NCI-H1694 (cell line): ENCODE measurements at regions not wholly inside any gene's neighbourhood (a gene's known extent, or its start where the extent isn't known, plus 50 kb on each side); places are given as distances from the start of the nearest gene placed in this dataset.

Source experiments
- DNase-seq: peaks from one replicate; lab custom pipeline; 2025; lab: John Stamatoyannopoulos, UW

DNA sequence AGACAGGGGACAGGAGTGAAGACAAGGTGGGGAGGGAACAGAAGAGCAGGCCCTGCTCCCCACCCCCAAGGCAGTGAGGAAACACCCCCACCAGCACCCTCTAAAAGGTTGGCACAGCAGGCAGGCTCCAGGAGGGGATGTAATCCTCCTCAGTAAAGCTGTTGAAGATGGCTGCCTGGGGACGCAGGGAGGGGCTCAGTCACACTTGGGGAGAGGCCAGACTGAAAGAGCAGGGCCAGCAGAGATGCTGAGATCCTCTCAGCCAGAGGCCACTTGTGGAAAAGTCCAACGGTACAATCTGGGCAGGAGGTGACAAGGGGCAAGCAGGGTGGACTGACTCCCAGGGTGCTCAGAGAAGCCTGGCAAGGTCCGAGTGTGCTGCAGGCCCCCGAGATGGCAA lies 154.8 kb upstream of the ID2 start:
- DNase-seq: no peak

DNA sequence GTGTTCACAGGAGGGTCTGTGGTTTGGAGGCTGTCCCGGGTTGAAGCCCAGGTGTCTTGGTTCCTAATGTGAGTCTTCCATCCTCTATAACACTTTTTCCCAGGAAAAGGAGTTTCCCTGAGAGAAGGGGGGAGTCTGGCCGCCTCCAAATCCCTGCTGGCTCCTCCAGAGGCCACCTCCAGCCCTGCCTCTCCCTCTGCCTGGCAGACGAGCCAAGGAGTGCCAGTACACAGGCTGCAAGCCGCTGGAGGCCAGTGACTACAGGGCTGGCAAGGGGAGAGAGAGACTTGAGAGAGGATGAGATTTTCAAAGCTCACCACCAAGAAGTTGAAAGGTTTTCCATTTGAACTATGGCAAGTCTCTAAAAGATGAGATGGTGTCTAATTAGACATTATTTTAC lies 154.2 kb upstream of the ID2 start:
- DNase-seq: no peak

DNA sequence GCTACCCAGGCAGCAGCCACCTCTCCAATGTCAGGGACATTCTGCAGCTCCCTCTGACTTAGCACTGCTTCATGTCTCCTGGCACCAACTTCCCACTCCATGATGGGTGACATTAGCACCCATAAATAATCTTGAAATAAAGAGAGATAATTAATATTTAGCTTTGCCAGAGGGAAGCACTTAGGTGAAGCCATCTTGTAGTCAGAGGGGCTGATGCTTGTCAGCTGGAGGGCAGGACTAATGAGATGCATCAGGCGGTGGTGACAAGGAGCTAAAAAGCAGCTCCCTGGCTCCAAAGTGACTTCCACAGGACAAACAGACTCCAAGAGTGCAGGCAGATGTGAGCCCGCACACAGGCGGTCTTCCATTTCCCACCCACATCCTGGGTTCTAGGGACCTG lies 153.0 kb upstream of the ID2 start:
- DNase-seq: no peak

DNA sequence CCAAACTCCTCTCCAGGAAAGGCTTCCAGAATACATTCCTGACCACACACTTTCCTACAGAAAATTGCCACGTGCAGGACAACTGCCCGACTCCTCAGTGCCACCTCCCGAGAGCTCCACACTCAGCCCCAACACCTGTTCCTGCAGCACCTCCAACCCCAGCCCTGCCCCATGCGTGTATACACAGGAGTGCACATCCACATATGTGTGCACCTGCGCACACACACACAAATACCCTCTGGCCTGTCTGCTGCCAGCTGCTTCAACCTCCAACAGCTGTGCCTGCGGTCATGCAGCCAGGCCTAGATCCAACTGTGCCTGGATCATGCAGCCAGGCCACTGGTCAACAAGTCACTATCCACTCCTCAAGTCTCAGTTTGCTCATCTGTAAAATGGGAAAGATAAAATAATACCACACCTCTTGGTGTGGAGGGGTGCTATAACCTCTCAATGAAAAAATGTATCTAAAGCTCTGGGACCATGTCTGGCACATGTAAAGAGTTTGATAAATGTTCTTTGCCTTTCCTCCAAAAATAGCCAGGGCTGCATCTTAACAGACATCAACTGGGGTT lies 152.1 kb upstream of the ID2 start:
- no peak for DNase-seq

DNA sequence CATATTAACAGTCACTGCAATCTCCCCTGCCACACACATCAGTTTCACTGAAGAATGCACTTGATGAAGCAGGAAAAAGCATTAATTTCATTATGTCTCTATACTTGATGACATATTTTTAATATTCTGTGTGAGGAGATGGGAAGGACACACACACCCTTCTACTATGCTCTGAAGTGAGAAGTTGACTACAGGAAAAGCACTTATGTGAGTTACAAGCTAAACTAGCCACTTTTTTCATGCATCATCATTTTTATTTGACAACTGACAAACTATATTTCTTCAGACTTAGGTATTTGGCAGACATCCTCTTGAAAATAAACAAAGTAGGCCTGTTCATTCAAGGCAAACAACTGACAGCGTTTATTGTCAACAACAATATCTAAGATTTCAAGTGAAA lies 150.4 kb upstream of the ID2 start:
- no peak for DNase-seq

DNA sequence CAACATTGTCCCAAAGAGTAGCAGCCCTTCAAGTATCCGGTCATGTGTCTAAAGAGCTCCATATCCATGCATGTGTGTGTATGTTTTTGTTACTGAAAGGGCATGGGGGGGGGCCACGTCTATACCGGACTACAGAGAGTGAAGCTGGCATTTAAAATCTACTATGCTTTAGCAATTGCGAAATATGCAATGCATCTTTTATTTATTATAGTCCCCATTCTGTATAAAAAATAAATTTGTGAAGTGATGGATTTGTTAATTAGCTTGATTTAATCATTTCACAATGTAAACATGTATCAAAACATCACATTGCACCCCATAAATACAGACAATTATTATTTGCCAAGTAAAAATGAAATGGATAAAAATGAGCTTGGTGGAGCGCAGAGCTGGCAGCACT lies 149.4 kb upstream of the ID2 start:
- DNase-seq: no peak

DNA sequence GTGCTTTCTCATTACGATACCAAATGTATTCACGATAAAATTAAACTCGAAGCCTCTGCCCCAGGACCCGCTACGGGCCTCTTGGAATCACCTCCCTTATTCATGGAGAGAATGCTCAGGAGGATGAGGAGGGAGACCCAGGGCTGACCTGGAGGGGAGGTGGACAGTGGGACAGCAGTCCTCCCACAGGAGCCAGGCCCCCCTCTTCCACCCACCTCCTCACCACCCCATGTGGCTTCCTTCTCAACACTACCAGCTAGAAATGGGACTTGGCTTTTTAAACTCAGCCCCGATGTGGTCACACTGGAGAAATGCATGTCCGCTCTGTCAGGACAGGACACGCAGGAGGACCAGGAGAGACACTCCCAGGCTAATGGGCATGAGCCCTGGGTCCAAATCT lies 147.9 kb upstream of the ID2 start:
- DNase-seq: no peak

DNA sequence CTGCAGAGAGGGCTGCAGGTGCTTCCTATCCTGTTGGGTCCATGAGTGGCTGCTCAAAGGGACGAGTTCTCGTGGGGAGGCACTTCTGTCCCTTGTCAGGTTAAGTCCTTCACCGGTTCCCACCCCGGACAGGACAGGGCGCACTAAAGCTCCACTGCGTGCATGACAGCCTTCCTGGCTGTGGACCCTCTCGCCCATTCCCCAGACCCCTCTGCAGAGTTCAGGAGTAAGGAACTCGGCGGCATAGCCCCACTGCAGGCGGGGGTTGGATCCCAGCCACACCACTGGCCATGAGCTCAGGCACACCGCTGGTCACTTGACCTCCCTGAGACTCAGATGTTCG lies 147.5 kb upstream of the ID2 start:
- DNase-seq: no peak

DNA sequence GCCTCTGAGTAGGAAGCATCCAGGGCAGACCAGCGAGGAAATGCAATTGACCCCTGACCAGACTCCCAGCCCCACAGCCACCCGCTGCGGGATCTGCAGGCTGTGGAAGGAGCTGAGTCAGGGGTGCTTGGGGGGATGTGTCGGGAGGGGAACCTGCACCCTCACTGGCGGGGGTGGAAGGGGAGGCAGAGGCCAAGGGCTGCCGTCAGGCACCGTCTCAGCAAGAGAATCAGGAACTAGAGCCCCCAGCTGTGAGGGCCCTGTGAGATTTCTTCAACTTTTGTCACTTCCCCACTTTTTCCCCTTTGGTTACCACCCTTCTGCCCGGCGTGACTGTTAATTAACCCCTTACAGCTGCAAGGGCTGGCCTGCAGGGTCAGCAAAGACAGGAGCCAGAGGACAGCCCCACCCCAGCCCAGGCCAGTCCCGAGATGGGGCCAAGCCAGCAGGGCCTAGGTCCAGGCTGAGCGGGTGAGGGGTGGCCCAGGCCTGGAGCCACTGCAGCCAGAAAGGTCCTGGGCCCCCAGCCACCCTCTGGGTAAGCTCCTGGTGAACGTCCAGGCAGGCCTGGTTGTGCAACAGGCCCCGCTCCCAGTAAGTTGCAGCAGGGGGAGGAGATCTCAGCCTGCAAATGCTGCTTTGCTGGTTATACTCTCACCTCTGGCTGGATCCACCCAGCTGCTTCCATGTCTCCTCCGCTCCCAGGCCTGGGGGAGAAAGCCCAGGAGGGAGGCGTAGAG lies 147.0 kb upstream of the ID2 start:
- no peak for DNase-seq

DNA sequence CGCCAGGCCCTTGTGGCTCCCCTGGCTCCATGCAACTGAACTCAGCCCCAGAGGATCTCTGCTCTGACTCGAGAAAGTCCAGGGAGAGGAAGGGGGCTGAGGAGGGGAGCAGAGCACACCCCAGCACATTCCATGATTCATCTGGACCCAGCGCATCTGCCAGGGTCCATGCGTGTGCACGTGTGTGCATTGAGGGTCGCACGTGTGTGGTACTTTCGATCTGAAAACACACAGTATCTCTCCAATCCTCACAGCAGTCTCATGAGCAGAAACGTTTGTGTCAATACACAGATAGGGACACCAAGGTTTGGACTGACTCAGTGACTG lies 146.4 kb upstream of the ID2 start:
- no peak for DNase-seq

DNA sequence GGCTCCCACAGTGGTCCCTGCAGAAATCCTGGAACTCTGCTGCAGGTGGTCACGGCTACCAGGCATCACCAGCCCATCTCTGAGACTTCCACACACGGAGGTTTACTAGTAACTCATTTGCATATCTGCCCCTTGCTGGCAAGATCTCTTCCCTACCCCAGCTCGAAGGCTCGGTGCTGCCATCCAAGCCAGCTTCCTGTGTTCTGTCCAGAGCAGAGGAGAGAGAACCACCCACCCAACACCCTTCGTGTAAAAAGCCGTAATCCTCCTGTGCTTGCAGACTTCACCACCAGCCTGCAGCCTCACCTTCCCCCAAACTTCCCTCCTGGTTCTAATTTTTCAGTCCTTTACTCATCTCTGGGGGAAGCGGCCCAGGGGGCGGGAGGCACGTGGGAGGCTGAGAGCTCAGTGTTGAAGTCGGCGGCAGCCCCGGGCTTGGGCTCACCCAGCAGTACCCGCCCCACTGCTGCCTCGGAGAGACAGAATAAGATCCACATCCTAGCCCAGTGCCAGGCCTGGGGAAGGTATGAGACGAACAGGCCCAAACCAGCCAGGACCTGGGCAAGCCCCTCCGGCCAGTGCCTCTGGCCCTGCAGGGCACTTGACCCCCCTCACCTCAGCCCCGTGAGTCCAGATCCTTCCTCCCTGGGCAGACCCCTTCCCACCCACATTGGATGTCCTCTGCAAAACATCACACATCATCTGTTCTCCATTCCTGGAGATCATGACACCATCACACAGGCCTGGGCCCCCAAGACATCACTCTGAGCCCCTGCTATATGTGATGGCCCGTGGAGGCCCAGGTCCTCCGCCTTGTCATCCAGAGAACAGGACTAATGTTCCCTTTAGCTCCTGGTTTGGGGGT lies 145.8 kb upstream of the ID2 start:
- DNase-seq: no peak

DNA sequence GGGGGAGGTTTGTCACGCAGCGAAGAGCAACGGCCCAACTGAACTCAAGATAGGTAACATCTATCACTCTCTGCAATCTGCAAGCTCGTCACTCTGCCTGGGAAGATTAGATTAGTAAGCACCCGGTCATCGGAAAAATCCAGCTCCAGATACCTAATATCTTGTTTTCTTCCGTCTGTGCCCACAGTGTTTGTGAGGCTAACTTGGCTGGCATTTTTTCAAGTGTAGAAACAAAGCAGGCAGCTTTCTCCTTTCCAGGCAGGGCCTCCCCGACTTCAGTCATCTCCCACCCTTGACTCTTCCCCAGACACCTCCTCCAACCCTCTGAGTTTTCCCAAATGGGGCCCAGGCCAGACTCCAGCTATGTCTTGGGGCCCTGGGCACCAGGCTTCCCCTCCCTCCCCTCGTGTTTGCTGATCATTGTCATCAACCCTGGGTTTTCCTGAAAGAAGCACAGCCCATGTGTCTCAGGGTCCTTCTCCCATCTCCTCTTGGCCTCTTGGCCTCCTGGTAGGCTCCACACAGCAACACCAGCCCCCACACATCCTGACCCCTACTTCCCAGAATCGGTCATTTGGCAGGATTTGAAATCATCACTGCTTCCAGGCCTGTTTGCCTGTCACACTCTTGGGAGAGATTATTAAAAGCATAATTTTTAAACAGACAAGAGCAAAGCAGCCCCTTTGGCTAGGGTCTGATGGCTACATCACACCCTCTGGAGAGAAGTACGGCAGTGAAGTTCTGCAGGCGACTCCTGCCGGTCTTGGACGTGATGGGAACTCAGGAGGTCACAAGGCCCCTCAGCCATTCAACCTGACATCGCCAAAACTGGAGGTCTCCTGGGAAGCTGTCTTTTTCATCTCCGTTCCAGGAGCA lies 144.9 kb upstream of the ID2 start:
- no peak for DNase-seq

DNA sequence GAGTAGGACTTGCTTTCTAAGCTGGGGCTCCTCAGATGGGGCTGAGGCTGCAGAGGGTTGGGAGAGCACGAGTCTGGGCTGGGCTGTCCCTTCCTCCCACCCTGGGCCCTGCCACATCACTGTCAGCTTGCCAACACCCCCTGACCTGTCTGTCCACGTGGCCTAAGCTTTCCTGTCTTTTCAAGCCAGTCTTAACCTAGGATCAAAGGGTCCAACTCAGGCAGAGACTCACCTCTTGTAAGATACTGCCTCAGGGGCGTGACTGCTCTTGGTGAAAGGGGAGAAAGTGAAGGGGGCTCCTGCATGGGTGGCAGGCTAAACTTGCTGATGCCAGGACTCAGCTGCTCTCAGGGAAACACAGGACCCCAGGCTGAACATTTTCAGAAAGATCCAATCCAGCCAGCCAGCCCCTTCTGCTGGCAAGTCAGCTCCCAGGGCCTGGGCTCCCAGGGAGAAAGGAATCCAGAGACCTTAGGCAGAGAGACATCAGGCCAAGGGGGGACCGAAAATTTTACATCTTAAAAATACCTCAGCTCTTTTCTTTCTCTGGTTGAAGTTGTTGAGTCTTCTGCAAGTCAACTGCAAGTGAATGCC lies 144.2 kb upstream of the ID2 start:
- no peak for DNase-seq

DNA sequence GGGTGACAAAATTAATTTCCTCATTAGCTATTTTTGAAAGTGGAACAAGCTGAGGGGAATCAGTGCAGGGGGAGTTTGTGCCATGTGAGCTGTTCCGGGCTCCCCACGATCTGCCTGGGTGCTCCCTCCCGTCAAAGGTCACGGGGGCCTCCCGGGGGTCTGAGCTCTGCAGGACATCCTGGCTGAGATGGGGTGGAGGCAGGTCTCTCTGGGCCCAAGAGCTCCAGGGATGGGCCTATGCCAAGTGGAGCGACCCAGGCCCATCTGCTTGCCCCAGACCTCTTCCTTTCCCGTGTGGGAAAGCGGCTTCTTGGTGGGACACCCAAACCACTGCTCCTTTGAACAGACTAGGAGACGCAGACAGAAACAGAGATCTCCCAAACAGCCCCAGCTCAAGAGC lies 143.3 kb upstream of the ID2 start:
- DNase-seq: no peak

DNA sequence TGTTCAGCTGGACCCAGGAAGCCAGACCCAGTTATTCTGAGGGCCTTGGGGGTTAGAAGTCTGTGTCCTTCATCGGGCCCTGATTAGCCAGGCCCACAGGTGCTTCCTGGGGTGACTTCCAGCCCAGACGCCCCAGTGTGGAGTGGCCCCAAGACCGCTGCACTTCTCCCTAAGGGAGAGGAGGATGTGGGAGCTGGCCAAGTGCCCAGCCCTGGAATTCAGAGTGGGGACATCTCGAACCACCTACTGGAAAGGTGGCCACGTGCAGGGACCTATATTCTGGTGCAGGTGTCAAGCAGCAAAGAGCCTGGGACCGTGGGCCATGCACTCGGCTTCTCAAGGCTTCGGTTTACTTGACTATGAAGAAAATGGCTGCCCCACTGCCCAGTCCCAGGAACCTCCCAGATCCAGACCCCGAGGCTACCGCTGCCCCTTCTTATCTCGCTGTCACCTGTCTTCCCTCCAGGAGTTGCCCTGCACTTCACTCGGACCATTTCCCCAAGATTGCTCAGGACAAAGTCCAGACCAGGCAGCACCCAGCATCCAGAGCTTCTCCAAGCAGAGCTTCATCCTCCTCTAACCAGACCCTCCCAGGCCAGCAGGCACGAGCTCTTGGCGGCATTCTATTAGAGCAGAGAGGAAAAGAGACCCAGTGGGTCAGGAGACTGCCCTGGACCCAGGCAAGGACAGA lies 142.8 kb upstream of the ID2 start:
- DNase-seq: no peak

DNA sequence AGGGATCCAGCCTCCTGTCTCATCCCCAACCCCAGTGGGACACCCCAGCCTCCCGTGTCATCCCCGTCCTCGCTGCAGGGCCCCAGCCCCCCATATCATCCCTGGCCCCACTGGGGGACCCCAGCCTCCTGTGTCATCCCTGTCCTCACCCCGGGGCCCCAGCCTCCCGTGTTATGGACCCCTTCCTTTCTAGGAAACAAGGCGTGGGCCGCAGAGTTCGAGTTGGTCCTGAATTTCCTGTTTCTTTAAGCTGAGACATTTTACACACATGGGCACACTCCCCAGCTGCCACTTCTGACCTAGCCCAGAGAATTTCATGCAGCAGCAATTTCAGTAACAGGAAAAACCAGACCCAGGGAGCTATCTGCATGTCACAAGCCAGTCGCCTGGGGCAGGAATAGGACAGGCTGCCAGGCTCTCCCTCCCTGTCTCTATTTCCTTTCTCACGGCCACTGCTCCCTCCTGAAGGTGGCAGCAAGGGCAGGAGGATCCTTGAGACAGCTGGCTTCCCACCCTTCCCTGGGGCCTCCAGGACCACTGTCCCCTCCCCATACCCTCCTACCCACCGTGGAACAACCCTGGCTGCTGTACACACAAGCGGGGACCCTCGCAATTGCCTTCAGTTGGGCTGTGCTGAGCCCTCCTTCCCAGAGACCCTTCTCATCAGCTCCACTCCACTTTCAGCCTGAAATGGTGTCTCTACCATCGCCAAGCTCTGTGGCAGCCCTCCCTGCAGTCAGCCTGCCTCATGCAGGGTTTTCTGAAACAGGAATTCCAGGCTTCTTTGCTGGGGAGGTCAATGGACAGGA lies 141.9 kb upstream of the ID2 start:
- no peak for DNase-seq

DNA sequence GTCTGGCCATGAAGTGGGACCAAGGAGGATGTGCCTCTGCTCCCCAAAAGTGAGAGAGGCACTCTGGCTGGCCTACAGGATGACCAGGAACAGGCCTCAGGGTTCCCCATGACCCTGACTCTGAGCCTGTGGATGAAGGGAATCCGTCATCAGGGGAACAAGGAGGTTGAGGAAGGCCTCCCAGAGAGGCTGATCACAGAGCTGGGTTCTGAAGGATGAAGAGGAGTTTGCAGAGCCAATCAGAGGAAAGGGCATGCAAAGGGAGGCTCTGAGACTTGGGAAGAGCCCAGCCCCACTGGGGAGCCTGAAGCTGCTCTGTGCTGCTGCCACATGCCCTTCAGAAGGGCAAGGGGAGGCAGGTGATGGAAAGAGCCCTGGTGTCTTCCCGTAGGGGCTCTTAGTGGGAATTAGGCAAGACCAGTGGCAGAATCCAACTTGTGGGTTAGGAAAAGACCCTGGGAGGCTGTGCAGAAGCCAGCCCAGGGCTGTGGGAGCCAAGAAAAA lies 141.3 kb upstream of the ID2 start:
- no peak for DNase-seq

DNA sequence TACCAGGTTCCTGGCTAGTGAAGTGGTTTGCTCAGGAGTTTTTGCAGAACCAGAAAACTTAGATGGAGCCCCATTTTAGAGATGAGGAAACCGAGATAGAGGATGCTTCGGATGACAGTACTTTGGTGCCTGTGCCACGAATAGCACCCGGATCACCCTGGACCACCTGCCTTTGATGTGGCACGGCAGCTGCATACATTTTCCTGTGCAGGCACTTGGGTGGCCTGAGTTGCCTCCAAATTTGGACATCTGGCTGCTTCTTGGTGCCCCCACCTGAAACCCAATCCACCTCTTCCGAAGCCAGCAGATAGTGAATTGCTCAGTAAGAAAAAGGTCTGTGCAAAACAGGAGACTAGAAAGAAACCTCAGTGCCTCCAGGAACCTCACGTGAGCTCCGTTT lies 140.6 kb upstream of the ID2 start:
- no peak for DNase-seq

DNA sequence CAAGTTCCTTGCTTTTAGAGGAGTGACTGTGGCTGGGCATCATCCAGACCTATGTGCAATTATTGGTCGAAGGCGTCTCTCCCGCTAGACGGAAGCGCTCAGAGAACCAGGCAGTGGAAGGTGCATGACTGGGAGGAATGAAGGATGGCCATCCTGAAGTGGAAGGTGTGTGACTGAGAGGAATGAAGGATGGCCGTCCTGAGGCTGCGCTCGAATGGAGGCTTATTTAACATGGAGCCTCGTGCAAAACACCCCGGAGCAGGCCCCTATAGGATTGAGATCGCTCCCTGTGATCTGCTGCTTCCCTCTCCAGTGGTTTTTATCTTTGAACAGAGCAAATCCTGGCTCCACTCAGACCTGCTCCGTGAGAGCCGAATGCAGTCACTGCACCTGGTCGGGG lies 140.2 kb upstream of the ID2 start:
- DNase-seq: no peak

DNA sequence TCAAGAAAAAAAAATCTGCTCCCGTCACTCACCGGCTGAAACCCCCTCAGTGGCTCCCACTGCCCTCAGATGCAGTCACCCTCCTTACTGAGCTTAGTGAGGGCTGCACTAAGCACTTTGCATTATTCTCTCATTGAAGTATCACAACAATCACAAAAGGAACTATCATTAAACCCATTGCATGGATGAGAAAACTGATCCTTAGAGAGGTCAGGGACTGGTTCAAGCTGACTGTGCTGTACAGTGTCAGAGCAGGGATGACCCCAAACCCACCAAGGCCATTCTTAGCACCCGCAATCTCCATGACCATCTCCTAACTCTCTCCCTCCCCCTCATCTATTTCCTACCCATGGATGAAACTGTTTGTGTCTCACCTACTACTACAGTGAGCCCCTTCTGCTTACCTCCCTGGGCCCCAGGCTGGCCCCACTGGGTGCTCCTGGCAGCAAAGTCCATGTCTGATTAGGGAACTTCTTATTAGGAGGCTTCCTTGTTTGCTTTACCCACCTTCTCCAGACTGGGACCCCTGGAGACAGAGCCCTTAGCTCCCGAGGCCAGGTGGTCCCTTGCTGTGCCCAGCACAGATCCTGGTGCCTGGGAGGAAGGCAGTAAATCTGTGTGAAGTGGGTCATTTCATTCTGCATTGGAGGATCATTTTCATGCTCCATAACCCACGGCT lies 139.3 kb upstream of the ID2 start:
- no peak for DNase-seq
